Endodermal cell (in vitro differentiated cells): ENCODE measurements at regions not wholly inside any gene's neighbourhood (a gene's known extent, or its start where the extent isn't known, plus 50 kb on each side); places are given as distances from the start of the nearest gene placed in this dataset.

Experiments used
- DNase-seq: peaks from one replicate; pipeline ENCODE4 v3.0.0-alpha.2; 2017
- H3K27ac ChIP-seq: 2 replicates; pipeline ENCODE4 v1.5.1; 2013; ENCODE audit warnings: mild to moderate bottlenecking, low read depth, low read length, moderate library complexity
- H3K27me3 ChIP-seq: 2 replicates; pipeline ENCODE4 v1.6.1; 2013; ENCODE audit warnings: mild to moderate bottlenecking, low read length, moderate library complexity; ENCODE audit not compliant: insufficient read depth, control insufficient read depth, poor library complexity, severe bottlenecking
- H3K36me3 ChIP-seq: 2 replicates; pipeline ENCODE4 v1.7.0; 2013; ENCODE audit warnings: mild to moderate bottlenecking, low read length, moderate library complexity; ENCODE audit not compliant: control insufficient read depth, insufficient read depth
- H3K4me1 ChIP-seq: one replicate; pipeline ENCODE4 v1.7.0; 2013; ENCODE audit warnings: low read length; ENCODE audit not compliant: control insufficient read depth, insufficient read depth
- H3K4me3 ChIP-seq: 2 replicates; pipeline ENCODE4 v1.5.1; 2013; ENCODE audit warnings: mild to moderate bottlenecking, low read length, moderate library complexity
- H3K9ac ChIP-seq: 2 replicates; pipeline ENCODE4 v1.6.1; 2013; ENCODE audit warnings: mild to moderate bottlenecking, low read length, moderate library complexity; ENCODE audit not compliant: poor library complexity, severe bottlenecking; ENCODE audit errors: extremely low read depth
- H3K9me3 ChIP-seq: 2 replicates; pipeline ENCODE4 v1.6.1; 2013; ENCODE audit warnings: mild to moderate bottlenecking, low read length, moderate library complexity; ENCODE audit not compliant: control insufficient read depth
- H3K27ac Mint-ChIP-seq: 2 replicates; pipeline ENCODE4 v1.8.0; 2020; ENCODE audit warnings: mixed read lengths
- H3K27me3 Mint-ChIP-seq: 2 replicates; pipeline ENCODE4 v1.8.0; 2021; ENCODE audit warnings: mild to moderate bottlenecking, mixed read lengths; ENCODE audit not compliant: insufficient read depth
- H3K36me3 Mint-ChIP-seq: 2 replicates; pipeline ENCODE4 v1.8.0; 2020; ENCODE audit warnings: low read depth, mixed read lengths
- H3K4me1 Mint-ChIP-seq: 2 replicates; pipeline ENCODE4 v1.8.0; 2020; ENCODE audit warnings: mixed read lengths
- H3K4me3 Mint-ChIP-seq: 2 replicates; pipeline ENCODE4 v1.8.0; 2020; ENCODE audit warnings: mild to moderate bottlenecking, moderate library complexity, mixed read lengths
- H3K9me3 Mint-ChIP-seq: 2 replicates; pipeline ENCODE4 v1.8.0; 2020; ENCODE audit warnings: mild to moderate bottlenecking, mixed read lengths
- CTCF ChIP-seq: fragments of 200-600 bp; sonication (generic); conservative IDR thresholded peaks from 2 replicates; pipeline ENCODE4 v1.5.0; 2021; ENCODE audit warnings: antibody characterized with exemption, mild to moderate bottlenecking
- WGBS, 2 experiments: methylation state at CpG; one replicate each; pipeline versions ENCODE4 v1.1.5 to v1.1.7; 2013; ENCODE audit warnings: missing lambda C conversion rate in 2 of 2, mixed read lengths in 1 of 2; ENCODE audit not compliant: insufficient coverage in 1 of 2, insufficient read length in 1 of 2; 5-methylcytosine and 5-hydroxymethylcytosine counted together

DNA sequence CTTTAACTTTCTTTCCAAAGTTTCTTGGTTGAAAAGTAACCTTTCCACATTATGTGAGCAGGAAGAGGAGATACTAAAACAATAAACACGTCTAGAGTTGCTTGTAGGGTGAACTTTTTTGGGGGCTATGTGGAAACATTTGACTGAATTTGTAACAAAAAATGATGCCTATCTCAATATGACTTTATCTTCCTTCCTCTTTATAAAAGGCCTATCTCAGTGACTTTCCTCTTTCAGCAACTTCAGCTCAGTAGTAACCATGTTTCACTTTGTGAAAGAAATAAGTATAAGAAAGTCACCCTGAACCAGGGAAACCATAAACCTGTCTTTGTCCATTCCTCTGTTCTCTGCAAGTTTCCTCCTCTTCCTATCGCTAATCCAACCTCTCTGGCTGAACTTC is 124.7 kb upstream of the TMEM164 start:
- WGBS, 2 experiments: 96% methylated on average over 1 of the region's 2 CpGs; no CpG with 5 or more reads in 1 of the 2 experiments
- Mint-ChIP-seq H3K4me1 (peaks cover 11% of the 10 kb centered on the region), H3K36me3 (no peaks in the 10 kb centered on the region), H3K27me3 (peaks cover 5% of the 10 kb centered on the region), H3K9me3 (peaks cover 7% of the 10 kb centered on the region), H3K27ac (no peak overlapping the region), H3K4me3 (no peak overlapping the region)
- Histone ChIP-seq H3K36me3 (no peaks in the 10 kb centered on the region), H3K27me3 (no peaks in the 10 kb centered on the region), H3K9ac (no peak overlapping the region), H3K4me1 (no peaks in the 10 kb centered on the region), H3K9me3 (no peaks in the 10 kb centered on the region), H3K27ac (no peak overlapping the region), H3K4me3 (no peak overlapping the region)
- no peak for TF ChIP-seq CTCF
- DNase-seq: no peak

- WGBS, 2 experiments: no CpG with 5 or more reads among the region's 2 CpGs
- no peak overlapping the region for H3K27ac Mint-ChIP-seq
- no peak overlapping the region for H3K4me3 Mint-ChIP-seq
- Histone ChIP-seq H3K27ac (no peak overlapping the region), H3K36me3 (no peaks in the 10 kb centered on the region), H3K9ac (no peak overlapping the region), H3K9me3 (no peaks in the 10 kb centered on the region), H3K4me1 (no peaks in the 10 kb centered on the region), H3K27me3 (no peaks in the 10 kb centered on the region), H3K4me3 (no peak overlapping the region)
- H3K27me3 Mint-ChIP-seq: peaks cover 5% of the 10 kb centered on the region
- H3K9me3 Mint-ChIP-seq: peaks cover 7% of the 10 kb centered on the region
- no peak for DNase-seq
- no peak for TF ChIP-seq CTCF
- H3K36me3 Mint-ChIP-seq: no peaks in the 10 kb centered on the region
- peaks cover 3% of the 10 kb centered on the region for H3K4me1 Mint-ChIP-seq
Observed at GRCh38 chrX:109879991-109880390, 122.9 kb upstream of the TMEM164 start.

GRCh38 chrX:109880629-109881028 is 122.3 kb upstream of the TMEM164 start:
- no peak overlapping the region for H3K4me3 Mint-ChIP-seq
- Histone ChIP-seq H3K36me3 (no peaks in the 10 kb centered on the region), H3K27me3 (no peaks in the 10 kb centered on the region), H3K4me1 (no peaks in the 10 kb centered on the region), H3K9me3 (no peaks in the 10 kb centered on the region), H3K4me3 (no peak overlapping the region), H3K27ac (no peak overlapping the region), H3K9ac (no peak overlapping the region)
- no peak overlapping the region for H3K27ac Mint-ChIP-seq
- peaks cover 5% of the 10 kb centered on the region for H3K27me3 Mint-ChIP-seq
- H3K9me3 Mint-ChIP-seq: peaks cover under 1% of the 10 kb centered on the region
- TF ChIP-seq CTCF: no peak
- H3K36me3 Mint-ChIP-seq: no peaks in the 10 kb centered on the region
- H3K4me1 Mint-ChIP-seq: peaks cover 5% of the 10 kb centered on the region
- 80 to 86% methylated on average over 1 of the region's 2 CpGs for WGBS, 2 experiments
- DNase-seq: no peak
